Erythroblast (primary cell): ENCODE measurements at regions not wholly inside any gene's neighbourhood (a gene's known extent, or its start where the extent isn't known, plus 50 kb on each side); places are given as distances from the start of the nearest gene placed in this dataset.

Source experiments
- GATA1 ChIP-seq: IDR thresholded peaks from 2 replicates; pipeline ENCODE4 v1.6.1; 2011; ENCODE audit warnings: low read depth, mild to moderate bottlenecking, control low read depth, low read length, moderate library complexity
- POLR2A ChIP-seq: IDR thresholded peaks from 2 replicates; pipeline ENCODE4 v1.6.1; 2011; ENCODE audit warnings: mild to moderate bottlenecking, low read length

GRCh38 chr4:14284578-14284977, 657.1 kb upstream of the BOD1L1 start:
- TF ChIP-seq POLR2A, result no peak
- no peak for TF ChIP-seq GATA1
